ENCODE measurements at regions not wholly inside any gene's neighbourhood (a gene's known extent, or its start where the extent isn't known, plus 50 kb on each side); places are given as distances from the start of the nearest gene placed in this dataset.
"Not testable (repeated sequence)": the region's sequence is repeated elsewhere in the genome, so short reads cannot be mapped to it uniquely, and the experiment has no call there.

DNA sequence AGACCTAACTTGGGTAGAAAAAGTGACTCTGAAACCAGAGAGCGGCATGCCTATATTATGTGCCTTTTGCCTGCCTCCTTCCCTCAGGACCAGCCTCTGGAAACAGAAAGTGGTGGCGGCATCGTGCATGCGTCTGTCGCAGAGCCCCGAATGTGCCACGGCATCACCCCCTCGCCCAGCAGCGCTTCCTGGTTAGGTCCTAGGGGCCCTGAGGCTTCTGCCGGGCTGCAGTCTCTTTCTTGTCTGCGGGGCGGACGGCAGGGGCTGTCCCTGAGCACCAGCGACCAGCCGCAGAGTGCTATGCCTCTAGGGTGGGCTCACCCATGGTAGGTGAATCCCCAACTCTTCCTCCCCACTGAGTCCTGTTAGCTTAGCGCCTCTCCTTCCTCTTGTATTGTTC is 68.7 kb downstream of the VSIG4 start:
- DNase-seq (no peak), ATAC-seq (replicated peaks) (no peak)
- Mint-ChIP-seq H3K9me3 (no peaks in the 10 kb centered on the region), H3K4me3 (peak overlapping the region in 1 of 2 donors; percentile 3), H3K27ac (no peak overlapping the region), H3K4me1 (ENCODE audit: low read depth in 2 of 2) (no peaks in the 10 kb centered on the region), H3K36me3 (ENCODE audit: insufficient read depth) (no peaks in the 10 kb centered on the region), H3K27me3 (no peaks in the 10 kb centered on the region)

GRCh38 chrX:65967159-65967558 is 72.7 kb downstream of the VSIG4 start:
- not testable (repeated sequence) for ATAC-seq (replicated peaks); H3K36me3 Mint-ChIP-seq (ENCODE audit: insufficient read depth); H3K9me3 Mint-ChIP-seq

DNA sequence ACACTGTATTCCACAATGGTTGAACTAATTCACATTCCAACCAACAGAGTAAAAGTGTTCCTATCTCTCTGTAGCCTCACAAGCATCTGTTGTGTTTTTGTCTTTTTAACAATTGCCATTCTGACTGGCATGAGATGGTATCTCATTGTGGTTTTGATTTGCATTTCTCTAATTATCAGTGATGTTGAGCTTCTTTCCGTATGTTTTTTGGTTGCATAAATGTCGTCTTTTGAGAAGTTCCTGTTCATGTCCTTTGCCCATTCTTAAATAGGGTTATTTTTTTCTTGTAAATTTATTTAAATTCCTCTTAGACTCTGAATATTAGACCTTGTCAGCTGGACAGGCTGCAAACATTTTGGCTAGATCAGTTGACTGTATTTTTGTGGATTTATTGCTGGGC is 78.2 kb downstream of the VSIG4 start:
- peaks cover 0 to 5% of the 10 kb centered on the region in 2 donors for H3K4me1 Mint-ChIP-seq (ENCODE audit: low read depth in 2 of 2)

More at GRCh38 chrX:65967159-65967558, 72.7 kb downstream of the VSIG4 start:
- H3K4me3 Mint-ChIP-seq; H3K27me3 Mint-ChIP-seq; DNase-seq; H3K27ac Mint-ChIP-seq; H3K4me1 Mint-ChIP-seq (ENCODE audit: low read depth in 2 of 2): not testable (repeated sequence)

DNA sequence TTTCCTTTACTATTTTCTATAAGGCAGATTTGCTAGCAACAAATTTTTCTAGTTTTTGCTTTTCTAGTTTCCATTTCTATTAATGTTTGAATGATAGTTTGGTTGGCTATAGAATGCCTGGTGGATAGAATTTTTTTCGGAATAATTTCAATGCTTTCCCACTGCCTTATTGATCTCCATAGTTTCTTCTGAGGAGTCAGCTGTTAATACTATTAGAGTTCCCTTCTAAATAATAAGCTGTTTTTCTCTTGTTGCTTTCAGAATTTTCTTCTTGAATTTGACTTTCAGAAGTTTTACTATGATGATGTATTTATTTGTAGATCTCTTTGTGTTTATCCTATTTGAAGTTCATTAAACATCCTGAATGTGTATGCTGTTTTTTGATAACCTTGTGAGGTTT is 91.8 kb downstream of the VSIG4 start:
- Mint-ChIP-seq H3K36me3 (ENCODE audit: insufficient read depth) (no peaks in the 10 kb centered on the region), H3K4me3 (no peak overlapping the region), H3K27me3 (no peaks in the 10 kb centered on the region)

More for the DNA sequence above, 78.2 kb downstream of the VSIG4 start:
- H3K27ac Mint-ChIP-seq: no peak overlapping the region
- H3K27me3 Mint-ChIP-seq: no peaks in the 10 kb centered on the region
- DNase-seq (no peak), ATAC-seq (replicated peaks) (no peak)
- no peaks in the 10 kb centered on the region for H3K36me3 Mint-ChIP-seq (ENCODE audit: insufficient read depth)
- no peak overlapping the region for H3K4me3 Mint-ChIP-seq
- no peaks in the 10 kb centered on the region for H3K9me3 Mint-ChIP-seq

GRCh38 chrX:65941775-65942174 is 98.1 kb downstream of the VSIG4 start:
- ATAC-seq (replicated peaks) (no peak), DNase-seq (no peak)
- H3K4me1 Mint-ChIP-seq (ENCODE audit: low read depth in 2 of 2): peaks cover 0 to 2% of the 10 kb centered on the region in 2 donors
- no peak overlapping the region for H3K27ac Mint-ChIP-seq
- H3K36me3 Mint-ChIP-seq (ENCODE audit: insufficient read depth): no peaks in the 10 kb centered on the region
- no peaks in the 10 kb centered on the region for H3K27me3 Mint-ChIP-seq
- H3K4me3 Mint-ChIP-seq: no peak overlapping the region
- no peaks in the 10 kb centered on the region for H3K9me3 Mint-ChIP-seq

More for the DNA sequence above, 91.8 kb downstream of the VSIG4 start:
- ATAC-seq (replicated peaks) (no peak), DNase-seq (no peak)
- Mint-ChIP-seq H3K9me3 (peaks cover 0 to 2% of the 10 kb centered on the region in 2 donors), H3K27ac (no peak overlapping the region), H3K4me1 (ENCODE audit: low read depth in 2 of 2) (peaks cover 6 to 8% of the 10 kb centered on the region in 2 donors)

DNA sequence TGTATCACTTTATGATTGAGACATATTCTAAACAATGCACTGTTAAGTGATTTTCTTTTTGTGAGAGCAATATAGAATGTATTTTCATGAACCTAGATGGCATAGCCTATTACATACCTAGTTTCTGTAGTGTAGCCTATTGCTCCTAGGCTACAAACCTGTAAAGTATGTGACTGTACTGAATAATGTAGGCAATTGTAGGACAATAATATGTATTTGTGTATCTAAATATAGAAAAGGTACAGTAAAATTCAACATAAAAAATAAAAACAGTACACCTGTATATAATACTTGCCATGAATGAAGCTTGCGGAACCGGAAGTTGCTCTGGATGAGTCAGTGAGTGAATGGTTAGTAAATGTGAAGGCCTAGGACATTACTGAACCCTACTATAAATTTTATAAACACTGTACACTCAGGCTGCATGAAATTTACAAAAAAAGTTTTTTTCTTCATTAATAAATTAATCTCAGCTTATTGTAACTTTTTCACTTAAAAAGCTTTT is 106.7 kb downstream of the VSIG4 start:
- Mint-ChIP-seq H3K4me1 (ENCODE audit: low read depth in 2 of 2) (peaks cover 0 to 4% of the 10 kb centered on the region in 2 donors), H3K27ac (no peak overlapping the region)
- ATAC-seq (replicated peaks): no peak

DNA sequence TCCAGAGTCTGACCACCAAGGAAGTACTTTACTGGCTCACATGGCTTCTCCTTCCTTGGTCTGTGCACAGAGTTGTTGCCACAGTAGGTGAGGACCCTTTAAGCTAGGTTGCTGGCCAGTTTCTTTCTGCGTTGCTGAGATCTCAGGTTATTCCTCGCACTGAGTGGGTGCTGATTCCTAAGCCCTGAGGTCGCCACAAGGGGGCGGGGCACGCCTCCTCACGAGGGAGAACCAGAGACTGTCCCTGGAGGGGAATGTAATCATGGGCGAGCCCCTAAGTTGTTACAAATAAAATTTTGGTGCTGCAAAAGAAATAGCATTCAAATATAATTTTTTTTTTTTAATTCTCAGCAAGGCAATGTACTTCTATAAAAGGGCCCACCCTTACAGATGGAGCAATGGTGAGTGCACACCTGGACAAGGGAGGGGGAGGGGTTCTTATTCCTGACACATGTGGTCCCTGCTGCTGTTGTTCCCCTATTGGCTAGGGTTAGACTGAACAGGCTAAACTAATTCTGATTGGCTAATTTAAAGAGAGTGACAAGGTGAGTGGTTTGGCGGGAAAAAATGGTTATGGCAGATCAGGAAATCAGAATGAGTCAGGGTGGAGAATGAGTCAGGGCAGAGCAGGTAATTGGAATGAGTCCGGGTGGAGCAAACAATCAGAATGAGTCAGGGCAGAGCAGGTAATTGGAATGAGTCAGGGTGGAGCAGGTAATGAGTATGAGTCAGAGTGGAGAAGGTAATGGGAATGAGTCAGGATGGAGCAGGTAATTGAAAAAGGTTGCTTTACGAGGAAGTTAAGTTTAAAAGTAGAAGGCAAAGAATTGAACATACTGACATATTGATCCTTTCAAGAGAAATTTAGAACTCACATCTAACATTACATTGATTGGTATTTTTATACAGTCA is 107.5 kb downstream of the VSIG4 start:
- H3K9me3 Mint-ChIP-seq: peaks cover under 1 to 15% of the 10 kb centered on the region in 2 donors
- ATAC-seq (replicated peaks) (no peak), DNase-seq (no peak)
- H3K27me3 Mint-ChIP-seq: no peaks in the 10 kb centered on the region
- H3K4me1 Mint-ChIP-seq (ENCODE audit: low read depth in 2 of 2): peaks cover 5 to 7% of the 10 kb centered on the region in 2 donors
- H3K4me3 Mint-ChIP-seq: no peak overlapping the region
- no peaks in the 10 kb centered on the region for H3K36me3 Mint-ChIP-seq (ENCODE audit: insufficient read depth)
- peak overlapping the region in 1 of 2 donors; percentile 51 for H3K27ac Mint-ChIP-seq

More for the DNA sequence above, 106.7 kb downstream of the VSIG4 start:
- no peak for DNase-seq
- H3K9me3 Mint-ChIP-seq: peaks cover 0 to 15% of the 10 kb centered on the region in 2 donors
- no peak overlapping the region for H3K4me3 Mint-ChIP-seq
- H3K36me3 Mint-ChIP-seq (ENCODE audit: insufficient read depth): no peaks in the 10 kb centered on the region
- H3K27me3 Mint-ChIP-seq: no peaks in the 10 kb centered on the region

- H3K36me3 Mint-ChIP-seq (ENCODE audit: insufficient read depth): no peaks in the 10 kb centered on the region
- H3K27ac Mint-ChIP-seq: peak overlapping the region in 1 of 2 donors; percentile 38
- peaks cover 1 to 15% of the 10 kb centered on the region in 2 donors for H3K9me3 Mint-ChIP-seq
- H3K4me1 Mint-ChIP-seq (ENCODE audit: low read depth in 2 of 2): peaks cover 24 to 26% of the 10 kb centered on the region in 2 donors
- no peak for DNase-seq
- no peak overlapping the region for H3K4me3 Mint-ChIP-seq
- ATAC-seq (replicated peaks): no peak
- no peaks in the 10 kb centered on the region for H3K27me3 Mint-ChIP-seq
Observed at GRCh38 chrX:65928522-65928921, 111.4 kb downstream of the VSIG4 start.

GRCh38 chrX:65927386-65927785 is 112.5 kb downstream of the VSIG4 start:
- Mint-ChIP-seq H3K4me3 (peak overlapping the region; percentile 56 to 65), H3K27ac (peak overlapping the region; percentile 71 to 79), H3K4me1 (ENCODE audit: low read depth in 2 of 2) (peaks cover 25 to 35% of the 10 kb centered on the region in 2 donors)
- not testable (repeated sequence) for ATAC-seq (replicated peaks); DNase-seq; H3K9me3 Mint-ChIP-seq; H3K27me3 Mint-ChIP-seq; H3K36me3 Mint-ChIP-seq (ENCODE audit: insufficient read depth)

GRCh38 chrX:65926095-65927019 is 113.5 kb downstream of the VSIG4 start:
- H3K36me3 Mint-ChIP-seq (ENCODE audit: insufficient read depth): no peaks in the 10 kb centered on the region
- ATAC-seq (replicated peaks) (peak; percentile 89), DNase-seq (peak; percentile 20 to 28 (median 27))
- H3K27me3 Mint-ChIP-seq: no peaks in the 10 kb centered on the region
- H3K9me3 Mint-ChIP-seq: peaks cover under 1 to 1% of the 10 kb centered on the region in 2 donors
- H3K27ac Mint-ChIP-seq: peak overlapping the region; percentile 71 to 79
- peaks cover 26 to 41% of the 10 kb centered on the region in 2 donors for H3K4me1 Mint-ChIP-seq (ENCODE audit: low read depth in 2 of 2)
- peak overlapping the region; percentile 56 to 65 for H3K4me3 Mint-ChIP-seq

GRCh38 chrX:65925592-65925991 is 114.3 kb downstream of the VSIG4 start:
- DNase-seq (no peak), ATAC-seq (replicated peaks) (no peak)
- no peaks in the 10 kb centered on the region for H3K36me3 Mint-ChIP-seq (ENCODE audit: insufficient read depth)
- H3K27ac Mint-ChIP-seq: peak overlapping the region; percentile 71 to 79
- no peaks in the 10 kb centered on the region for H3K27me3 Mint-ChIP-seq
- peaks cover 0 to 1% of the 10 kb centered on the region in 2 donors for H3K9me3 Mint-ChIP-seq
- peak overlapping the region; percentile 56 to 65 for H3K4me3 Mint-ChIP-seq
- H3K4me1 Mint-ChIP-seq (ENCODE audit: low read depth in 2 of 2): peaks cover 33 to 48% of the 10 kb centered on the region in 2 donors

- DNase-seq (no peak), ATAC-seq (replicated peaks) (no peak)
- peak overlapping the region; percentile 56 to 72 for H3K27ac Mint-ChIP-seq
- H3K36me3 Mint-ChIP-seq (ENCODE audit: insufficient read depth): no peaks in the 10 kb centered on the region
- H3K4me3 Mint-ChIP-seq: no peak overlapping the region
- H3K9me3 Mint-ChIP-seq: peaks cover 0 to 1% of the 10 kb centered on the region in 2 donors
- no peaks in the 10 kb centered on the region for H3K27me3 Mint-ChIP-seq
- peaks cover 34 to 53% of the 10 kb centered on the region in 2 donors for H3K4me1 Mint-ChIP-seq (ENCODE audit: low read depth in 2 of 2)
Observed at GRCh38 chrX:65925005-65925404, 114.9 kb downstream of the VSIG4 start.

- ATAC-seq (replicated peaks) (no peak), DNase-seq (no peak)
- Mint-ChIP-seq H3K4me1 (ENCODE audit: low read depth in 2 of 2) (peaks cover 33 to 50% of the 10 kb centered on the region in 2 donors), H3K27ac (no peak overlapping the region), H3K9me3 (no peaks in the 10 kb centered on the region), H3K27me3 (no peaks in the 10 kb centered on the region), H3K4me3 (no peak overlapping the region), H3K36me3 (ENCODE audit: insufficient read depth) (no peaks in the 10 kb centered on the region)
Observed at GRCh38 chrX:65921363-65921762, 118.5 kb downstream of the VSIG4 start.
